Adrenal gland (tissue), 9 donors: ENCODE measurements at regions not wholly inside any gene's neighbourhood (a gene's known extent, or its start where the extent isn't known, plus 50 kb on each side); places are given as distances from the start of the nearest gene placed in this dataset.

Source experiments
- DNase-seq, 7 donors: peaks; one replicate each; pipeline ENCODE4 v3.0.0-alpha.2; 2019 to 2020
- H3K27ac ChIP-seq, 5 donors: fragments of 200-600 bp; sonication (generic) in 4 of 5; 1 replicate in 3 of 5; 2 replicates in 2 of 5; pipeline versions ENCODE4 v1.5.1 to v1.8.0; 2016 to 2020; ENCODE audit warnings: mild to moderate bottlenecking in 1 of 5
- H3K27me3 ChIP-seq: fragments of 200-600 bp; 2 replicates; pipeline ENCODE4 v1.8.0; 2021
- H3K36me3 ChIP-seq, 2 donors: fragments of 200-600 bp; replicated peaks in 1 of 2; 1 replicate in 1 of 2; 2 replicates in 1 of 2; pipeline versions ENCODE4 v1.5.1 to v1.8.0; 2018 to 2022
- H3K4me1 ChIP-seq, 2 donors: fragments of 200-600 bp; replicated peaks in 1 of 2; 1 replicate in 1 of 2; 2 replicates in 1 of 2; pipeline versions ENCODE4 v1.5.1 to v1.8.0; 2018 to 2021
- H3K4me3 ChIP-seq, 4 donors: fragments of 200-600 bp; sonication (generic) in 3 of 4; one replicate each; pipeline ENCODE4 v1.5.1; 2016 to 2018
- H3K9me3 ChIP-seq, 3 donors: fragments of 200-600 bp; sonication (generic) in 1 of 3; replicated peaks in 1 of 3; 1 replicate in 2 of 3; 2 replicates in 1 of 3; pipeline versions ENCODE4 v1.5.1 to v1.8.0; 2016 to 2021
- CTCF ChIP-seq, 6 experiments: fragments of 450-650 bp in 4 of 6; fragments of 200-600 bp in 2 of 6; sonication (generic) in 1 of 6; IDR thresholded peaks; 1 replicate in 5 of 6; 2 replicates in 1 of 6; pipeline versions ENCODE4 v1.5.1 to v1.8.0; 2016 to 2021; ENCODE audit warnings: antibody characterized with exemption in 6 of 6, mild to moderate bottlenecking in 2 of 6, moderate library complexity in 1 of 6
- POLR2A ChIP-seq, 2 donors: fragments of 450-650 bp; IDR thresholded peaks; one replicate each; pipeline ENCODE4 v1.6.1; 2017; ENCODE audit warnings: antibody characterized with exemption in 2 of 2, mild to moderate bottlenecking in 2 of 2, moderate library complexity in 1 of 2
- WGBS, 4 donors: extraction: QIAGEN DNeasy Blood & Tissue Kit in 2 of 4; methylation state at CpG; one replicate each; pipeline versions ENCODE4 v1.1.5 to v1.1.7; 2013 to 2017; 5-methylcytosine and 5-hydroxymethylcytosine counted together
- intact Hi-C, 2 donors: fragments of 100-400 bp; cut with DNase I; formaldehyde crosslinking; loops; one replicate each; pipeline versions ENCODE4 v1.14.1 to v1.15.0; 2022 to 2023
- donor health status: healthy with polysubstance abuse.
- donor health status: Bipolar disorder and iron deficiency.
- donor health status: DM: yes; HTN: yes; CAD: no.
- donor health status: DM: no; HTN: no; CAD: no.
- donor health status: DM: no; HTN: no; CAD: no.

- no peaks in the 10 kb centered on the region for H3K9me3 ChIP-seq
- intact Hi-C loops: no loop called here
- peak overlapping the region in 1 of 4 donors; percentile 35 for H3K4me3 ChIP-seq
- no peaks in the 10 kb centered on the region for H3K36me3 ChIP-seq
- TF ChIP-seq CTCF (IDR thresholded peaks at IDR 0.05): no peak
- TF ChIP-seq POLR2A (IDR thresholded peaks at IDR 0.05): no peak
- peak overlapping the region in 2 of 5 donors; percentile 31 to 56 for H3K27ac ChIP-seq
- H3K4me1 ChIP-seq: peaks cover 0 to 8% of the 10 kb centered on the region in 2 donors
- H3K27me3 ChIP-seq: no peaks in the 10 kb centered on the region
- 33 to 35% (median 34%) methylated on average over 7 of the region's 7 CpGs for WGBS, 4 donors
- no peak for DNase-seq
These were observed 402.5 kb downstream of the RAPGEF2 start for GRCh38 chr4:159505266-159505975.

GRCh38 chr4:159506801-159507517 is 404.1 kb downstream of the RAPGEF2 start:
- Histone ChIP-seq H3K27ac (no peak overlapping the region), H3K4me3 (no peak overlapping the region), H3K4me1 (peaks cover 0 to 8% of the 10 kb centered on the region in 2 donors), H3K36me3 (no peaks in the 10 kb centered on the region), H3K9me3 (no peaks in the 10 kb centered on the region), H3K27me3 (no peaks in the 10 kb centered on the region)
- intact Hi-C loops: no loop called here
- TF ChIP-seq CTCF (IDR thresholded peaks at IDR 0.05) (no peak), POLR2A (IDR thresholded peaks at IDR 0.05) (no peak)
- no peak for DNase-seq
- 88 to 92% (median 90%) methylated on average over 13 of the region's 13 CpGs for WGBS, 4 donors

- WGBS, 4 donors: 92 to 95% (median 93%) methylated on average over 6 of the region's 6 CpGs
- no peak overlapping the region for H3K4me3 ChIP-seq
- intact Hi-C loops: no loop called here
- H3K9me3 ChIP-seq: no peaks in the 10 kb centered on the region
- DNase-seq: no peak
- H3K27me3 ChIP-seq: no peaks in the 10 kb centered on the region
- no peak overlapping the region for H3K27ac ChIP-seq
- no peaks in the 10 kb centered on the region for H3K36me3 ChIP-seq
- H3K4me1 ChIP-seq: peaks cover 0 to 8% of the 10 kb centered on the region in 2 donors
- TF ChIP-seq POLR2A (IDR thresholded peaks at IDR 0.05) (no peak), CTCF (IDR thresholded peaks at IDR 0.05) (no peak)
These were observed 406.1 kb downstream of the RAPGEF2 start for GRCh38 chr4:159508917-159509500.

GRCh38 chr4:159512348-159512747 is 409.5 kb downstream of the RAPGEF2 start:
- H3K27ac ChIP-seq: no peak overlapping the region
- H3K36me3 ChIP-seq: no peaks in the 10 kb centered on the region
- no peak for DNase-seq
- intact Hi-C loops: no loop called here
- H3K27me3 ChIP-seq: no peaks in the 10 kb centered on the region
- no peak overlapping the region for H3K4me3 ChIP-seq
- TF ChIP-seq POLR2A (IDR thresholded peaks at IDR 0.05) (no peak), CTCF (IDR thresholded peaks at IDR 0.05) (no peak)
- H3K4me1 ChIP-seq: peaks cover 5 to 9% of the 10 kb centered on the region in 2 donors
- no peaks in the 10 kb centered on the region for H3K9me3 ChIP-seq
